ENCODE measurements at regions not wholly inside any gene's neighbourhood (a gene's known extent, or its start where the extent isn't known, plus 50 kb on each side); places are given as distances from the start of the nearest gene placed in this dataset.

DNA sequence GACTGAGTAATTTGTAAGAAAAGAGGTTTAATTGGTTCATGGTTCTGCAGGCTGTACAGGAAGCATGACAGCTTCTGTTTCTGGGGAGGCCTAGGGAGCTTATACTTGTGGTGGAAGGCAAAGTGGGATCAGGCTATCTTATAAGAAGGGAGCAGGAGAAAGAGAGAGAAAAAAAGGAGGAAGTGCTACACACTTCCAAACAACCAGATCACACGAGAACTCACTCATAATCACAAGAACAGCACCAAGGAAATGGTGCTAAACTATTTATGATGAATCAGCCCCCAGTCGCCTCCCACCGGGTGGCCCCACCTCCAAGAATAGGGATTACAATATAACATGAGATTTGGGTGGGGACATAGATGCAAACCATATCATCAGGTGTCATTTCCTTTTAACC, 89.1 kb upstream of the KCNMA1 start:
- no peaks in the 10 kb centered on the region for H3K9me2 ChIP-seq (ENCODE audit: insufficient read depth)
- no peaks in the 10 kb centered on the region for H3K9me3 ChIP-seq (ENCODE audit: control insufficient read depth in 1 of 2, insufficient read depth in 1 of 2, low read depth in 1 of 2, low read length in 2 of 2)
- no peak for ATAC-seq
- H3K4me1 ChIP-seq (ENCODE audit: control insufficient read depth in 1 of 2, insufficient read depth in 2 of 2, low read length in 2 of 2): no peaks in the 10 kb centered on the region
- H3K36me3 ChIP-seq (ENCODE audit: control insufficient read depth in 1 of 2, insufficient read depth in 2 of 2, low read length in 2 of 2): no peaks in the 10 kb centered on the region
- ChIA-PET CTCF (no interaction called here), RAD21 (ENCODE audit: low non-redundant PET in 1 of 2, low total read pairs in 2 of 2, uncharacterized antibody in 2 of 2, unreplicated experiment in 2 of 2) (no interaction called here), POLR2A (no interaction called here)
- no peak overlapping the region for H3K27ac ChIP-seq (ENCODE audit: low read depth, low read length)
- no TSS peak for BruUV-seq (replicated peaks)
- H2AFZ ChIP-seq (ENCODE audit: low read depth, low read length, poor library complexity, severe bottlenecking): no peak overlapping the region
- TF ChIP-seq SIN3A (IDR thresholded peaks at IDR 0.05; ENCODE audit: low read depth) (no peak), CEBPB (IDR thresholded peaks at IDR 0.05; ENCODE audit: low read depth) (no peak), SP1 (IDR thresholded peaks at IDR 0.05; ENCODE audit: low read depth) (no peak), YY1 (IDR thresholded peaks at IDR 0.05; ENCODE audit: extremely low read depth, insufficient replicate concordance, low read depth, low read length) (no peak), POLR2A (IDR thresholded peaks at IDR 0.05; ENCODE audit: borderline replicate concordance, extremely low read depth, insufficient read depth, insufficient read length) (no peak), EZH2 (IDR thresholded peaks at IDR 0.05) (no peak), EZH2phosphoT487 (IDR thresholded peaks at IDR 0.05; ENCODE audit: borderline replicate concordance) (no peak), FOSL1 (IDR thresholded peaks at IDR 0.05; ENCODE audit: low read depth) (no peak), SRF (IDR thresholded peaks at IDR 0.05; ENCODE audit: low read depth) (no peak), JUND (IDR thresholded peaks at IDR 0.05) (no peak), CTCF (IDR thresholded peaks at IDR 0.05 in 2 of 3, conservative IDR thresholded peaks at IDR 0.05 in 1 of 3; ENCODE audit: borderline replicate concordance in 1 of 3, insufficient read depth in 1 of 3, low read depth in 2 of 3, low read length in 2 of 3) (no peak), ELF1 (IDR thresholded peaks at IDR 0.05; ENCODE audit: borderline replicate concordance, low read depth) (no peak), ZNF274 (IDR thresholded peaks at IDR 0.05; ENCODE audit: low read depth, low read length) (no peak), POLR2AphosphoS5 (IDR thresholded peaks at IDR 0.05; ENCODE audit: low read depth, low read length) (no peak)
- TF ChIP-seq, protein P1, sequence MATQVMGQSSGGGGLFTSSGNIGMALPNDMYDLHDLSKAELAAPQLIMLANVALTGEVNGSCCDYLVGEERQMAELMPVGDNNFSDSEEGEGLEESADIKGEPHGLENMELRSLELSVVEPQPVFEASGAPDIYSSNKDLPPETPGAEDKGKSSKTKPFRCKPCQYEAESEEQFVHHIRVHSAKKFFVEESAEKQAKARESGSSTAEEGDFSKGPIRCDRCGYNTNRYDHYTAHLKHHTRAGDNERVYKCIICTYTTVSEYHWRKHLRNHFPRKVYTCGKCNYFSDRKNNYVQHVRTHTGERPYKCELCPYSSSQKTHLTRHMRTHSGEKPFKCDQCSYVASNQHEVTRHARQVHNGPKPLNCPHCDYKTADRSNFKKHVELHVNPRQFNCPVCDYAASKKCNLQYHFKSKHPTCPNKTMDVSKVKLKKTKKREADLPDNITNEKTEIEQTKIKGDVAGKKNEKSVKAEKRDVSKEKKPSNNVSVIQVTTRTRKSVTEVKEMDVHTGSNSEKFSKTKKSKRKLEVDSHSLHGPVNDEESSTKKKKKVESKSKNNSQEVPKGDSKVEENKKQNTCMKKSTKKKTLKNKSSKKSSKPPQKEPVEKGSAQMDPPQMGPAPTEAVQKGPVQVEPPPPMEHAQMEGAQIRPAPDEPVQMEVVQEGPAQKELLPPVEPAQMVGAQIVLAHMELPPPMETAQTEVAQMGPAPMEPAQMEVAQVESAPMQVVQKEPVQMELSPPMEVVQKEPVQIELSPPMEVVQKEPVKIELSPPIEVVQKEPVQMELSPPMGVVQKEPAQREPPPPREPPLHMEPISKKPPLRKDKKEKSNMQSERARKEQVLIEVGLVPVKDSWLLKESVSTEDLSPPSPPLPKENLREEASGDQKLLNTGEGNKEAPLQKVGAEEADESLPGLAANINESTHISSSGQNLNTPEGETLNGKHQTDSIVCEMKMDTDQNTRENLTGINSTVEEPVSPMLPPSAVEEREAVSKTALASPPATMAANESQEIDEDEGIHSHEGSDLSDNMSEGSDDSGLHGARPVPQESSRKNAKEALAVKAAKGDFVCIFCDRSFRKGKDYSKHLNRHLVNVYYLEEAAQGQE (IDR thresholded peaks at IDR 0.05; ENCODE audit: low read depth): no peak
- no peaks in the 10 kb centered on the region for H4K20me1 ChIP-seq (ENCODE audit: insufficient read depth)
- H3K9ac ChIP-seq (ENCODE audit: low read length): no peak overlapping the region
- DNase-seq (ENCODE audit: low read depth, low spot score): no peak
- no peak overlapping the region for H3K4me3 ChIP-seq (replicated peaks in 1 of 2; ENCODE audit: low read depth in 1 of 2, low read length in 2 of 2)
- no peaks in the 10 kb centered on the region for H3K27me3 ChIP-seq (ENCODE audit: insufficient read depth, low read length)
- no peaks in the 10 kb centered on the region for H3K79me2 ChIP-seq (ENCODE audit: insufficient read depth, low read length)
- intact Hi-C loops (cut with micrococcal nuclease): no loop called here
- H3K4me2 ChIP-seq (ENCODE audit: low read length): no peak overlapping the region
